Mucosa of stomach (tissue), 1 donor: ENCODE measurements at regions not wholly inside any gene's neighbourhood (a gene's known extent, or its start where the extent isn't known, plus 50 kb on each side); places are given as distances from the start of the nearest gene placed in this dataset.

Source experiments
- H3K27me3 ChIP-seq: one replicate; pipeline ENCODE4 v1.7.0; 2013; ENCODE audit warnings: mild to moderate bottlenecking, low read length; ENCODE audit not compliant: control insufficient read depth, insufficient read depth
- H3K36me3 ChIP-seq: one replicate; pipeline ENCODE4 v1.7.0; 2013; ENCODE audit warnings: low read length; ENCODE audit not compliant: control insufficient read depth, insufficient read depth
- H3K4me1 ChIP-seq: one replicate; pipeline ENCODE4 v1.7.0; 2013; ENCODE audit warnings: mild to moderate bottlenecking, low read length; ENCODE audit not compliant: control insufficient read depth, insufficient read depth
- H3K4me3 ChIP-seq: one replicate; pipeline ENCODE4 v1.7.0; 2013; ENCODE audit warnings: low read length
- H3K9ac ChIP-seq: one replicate; pipeline ENCODE4 v1.7.0; 2013; ENCODE audit warnings: mild to moderate bottlenecking, low read length, moderate library complexity
- H3K9me3 ChIP-seq: one replicate; pipeline ENCODE4 v1.7.0; 2013; ENCODE audit warnings: mild to moderate bottlenecking, low read length, moderate library complexity; ENCODE audit not compliant: control insufficient read depth
- donor health status: Pancreatic carcinoma.

GRCh38 chr11:126122863-126123262 lies 60.2 kb upstream of the CDON start:
- Histone ChIP-seq H3K36me3 (no peaks in the 10 kb centered on the region), H3K27me3 (peaks cover 10% of the 10 kb centered on the region), H3K4me1 (no peaks in the 10 kb centered on the region), H3K9ac (no peak overlapping the region), H3K4me3 (no peak overlapping the region), H3K9me3 (no peaks in the 10 kb centered on the region)

GRCh38 chr11:126121296-126121695 lies 58.6 kb upstream of the CDON start:
- no peaks in the 10 kb centered on the region for H3K9me3 ChIP-seq
- no peaks in the 10 kb centered on the region for H3K36me3 ChIP-seq
- no peak overlapping the region for H3K9ac ChIP-seq
- no peak overlapping the region for H3K4me3 ChIP-seq
- H3K4me1 ChIP-seq, result peaks cover 5% of the 10 kb centered on the region
- peaks cover 4% of the 10 kb centered on the region for H3K27me3 ChIP-seq

DNA sequence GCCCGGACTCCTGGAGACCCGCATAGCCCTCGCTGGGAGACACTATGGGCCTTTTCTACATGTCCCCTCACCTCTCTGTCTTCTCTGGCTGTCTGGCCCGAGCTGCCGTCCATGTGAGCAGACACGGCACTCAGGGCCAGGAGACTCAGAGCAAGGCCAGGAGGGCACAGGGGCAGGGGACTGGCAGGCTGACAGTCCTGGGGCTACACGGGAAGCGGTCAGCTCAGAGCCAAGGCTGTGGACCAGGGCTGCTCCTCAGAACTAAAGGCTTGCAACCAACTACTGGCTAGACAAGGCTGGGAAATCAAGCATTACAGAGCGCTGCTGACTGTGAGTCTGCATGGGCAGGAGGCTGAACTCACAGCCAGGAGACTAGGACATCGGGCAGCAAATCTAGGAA lies 56.1 kb upstream of the CDON start:
- no peak overlapping the region for H3K4me3 ChIP-seq
- H3K9ac ChIP-seq, result no peak overlapping the region
- H3K36me3 ChIP-seq, result no peaks in the 10 kb centered on the region
- H3K27me3 ChIP-seq, result no peaks in the 10 kb centered on the region
- peaks cover 30% of the 10 kb centered on the region for H3K4me1 ChIP-seq
- H3K9me3 ChIP-seq, result no peaks in the 10 kb centered on the region

- Histone ChIP-seq H3K27me3 (no peaks in the 10 kb centered on the region), H3K36me3 (no peaks in the 10 kb centered on the region), H3K9me3 (no peaks in the 10 kb centered on the region), H3K4me3 (peak overlapping the region; percentile 32), H3K4me1 (peaks cover 54% of the 10 kb centered on the region), H3K9ac (peak overlapping the region; percentile 69)
These were observed 53.2 kb upstream of the CDON start for GRCh38 chr11:126115816-126116331.

DNA sequence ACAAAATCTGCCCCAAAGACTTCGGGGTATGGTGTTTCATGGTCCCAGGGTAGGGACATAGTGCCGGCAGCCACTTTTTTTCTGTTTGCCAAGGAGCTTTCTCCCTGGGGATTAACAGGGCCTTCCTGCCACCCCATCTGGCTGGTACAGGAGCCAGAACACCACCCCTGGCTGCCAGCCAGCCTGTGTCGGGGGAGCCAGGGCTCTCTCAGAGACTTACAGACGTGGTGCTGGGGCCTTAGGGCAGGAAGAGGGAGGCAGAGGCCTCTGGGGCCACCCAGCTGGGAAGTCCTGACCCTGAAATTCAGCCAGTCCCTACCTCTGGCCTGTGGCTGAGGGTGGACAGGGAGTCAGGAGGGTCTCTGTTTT lies 52.4 kb upstream of the CDON start:
- H3K36me3 ChIP-seq, result no peaks in the 10 kb centered on the region
- no peaks in the 10 kb centered on the region for H3K9me3 ChIP-seq
- no peaks in the 10 kb centered on the region for H3K27me3 ChIP-seq
- peaks cover 59% of the 10 kb centered on the region for H3K4me1 ChIP-seq
- H3K4me3 ChIP-seq, result peak overlapping the region; percentile 32
- peak overlapping the region; percentile 69 for H3K9ac ChIP-seq

- Histone ChIP-seq H3K9me3 (no peaks in the 10 kb centered on the region), H3K9ac (peak overlapping the region; percentile 69), H3K4me3 (no peak overlapping the region), H3K4me1 (peaks cover 64% of the 10 kb centered on the region), H3K27me3 (no peaks in the 10 kb centered on the region), H3K36me3 (no peaks in the 10 kb centered on the region)
These were observed 51.9 kb upstream of the CDON start for GRCh38 chr11:126114486-126115126.

- Histone ChIP-seq H3K9ac (peak overlapping the region; percentile 58), H3K4me3 (no peak overlapping the region), H3K27me3 (no peaks in the 10 kb centered on the region), H3K9me3 (no peaks in the 10 kb centered on the region), H3K36me3 (no peaks in the 10 kb centered on the region), H3K4me1 (peaks cover 66% of the 10 kb centered on the region)
These were observed 51.3 kb upstream of the CDON start for GRCh38 chr11:126113963-126114362.

- H3K27me3 ChIP-seq, result no peaks in the 10 kb centered on the region
- H3K4me3 ChIP-seq, result no peak overlapping the region
- H3K4me1 ChIP-seq, result peaks cover 66% of the 10 kb centered on the region
- H3K36me3 ChIP-seq, result no peaks in the 10 kb centered on the region
- no peaks in the 10 kb centered on the region for H3K9me3 ChIP-seq
- H3K9ac ChIP-seq, result peak overlapping the region; percentile 58
These were observed 50.9 kb upstream of the CDON start for GRCh38 chr11:126113515-126113957.

DNA sequence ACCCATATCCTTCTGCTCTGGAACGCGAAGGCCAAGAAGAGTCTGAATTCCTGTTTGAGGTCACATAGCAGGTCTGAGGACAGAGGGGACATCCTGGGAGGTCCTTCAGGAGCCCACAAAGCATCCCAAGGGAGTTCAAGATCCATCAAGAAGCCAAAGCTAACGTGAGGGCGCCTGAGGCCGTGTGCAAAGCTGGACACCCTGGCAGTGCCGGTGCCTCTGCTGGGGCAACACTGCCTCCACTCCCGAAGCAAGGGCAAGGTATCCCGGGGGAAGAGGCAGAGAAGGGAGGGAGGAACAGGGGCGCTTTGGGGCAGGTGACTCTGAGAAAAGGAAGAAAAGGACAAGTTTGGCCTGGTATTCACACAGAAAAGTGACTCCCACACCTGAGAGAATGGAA lies 50.3 kb upstream of the CDON start:
- no peaks in the 10 kb centered on the region for H3K27me3 ChIP-seq
- H3K4me1 ChIP-seq, result peaks cover 66% of the 10 kb centered on the region
- no peaks in the 10 kb centered on the region for H3K9me3 ChIP-seq
- no peak overlapping the region for H3K9ac ChIP-seq
- H3K4me3 ChIP-seq, result no peak overlapping the region
- H3K36me3 ChIP-seq, result no peaks in the 10 kb centered on the region

GRCh38 chr11:126112547-126112946 lies 49.9 kb upstream of the CDON start:
- H3K36me3 ChIP-seq, result no peaks in the 10 kb centered on the region
- no peak overlapping the region for H3K9ac ChIP-seq
- no peaks in the 10 kb centered on the region for H3K9me3 ChIP-seq
- H3K27me3 ChIP-seq, result no peaks in the 10 kb centered on the region
- H3K4me3 ChIP-seq, result no peak overlapping the region
- H3K4me1 ChIP-seq, result peaks cover 66% of the 10 kb centered on the region
